OCI-LY1 (cell line): ENCODE measurements at regions not wholly inside any gene's neighbourhood (a gene's known extent, or its start where the extent isn't known, plus 50 kb on each side); places are given as distances from the start of the nearest gene placed in this dataset.

Source experiments
- EZH2 ChIP-seq: fragments of 200-600 bp; sonication (generic), shearing (Covaris generic); IDR thresholded peaks from 2 replicates; pipeline ENCODE4 v1.8.0; 2017; ENCODE audit warnings: borderline replicate concordance, mixed run types, mild to moderate bottlenecking, antibody characterized with exemption, low read length, moderate library complexity, mixed read lengths
- TF ChIP-seq, protein P1 (sequence below): fragments of 200-600 bp; sonication (generic), shearing (Covaris generic); IDR thresholded peaks from 2 replicates; pipeline ENCODE4 v1.5.1; 2017; ENCODE audit warnings: mild to moderate bottlenecking, antibody characterized with exemption, low read length, moderate library complexity, mixed read lengths

DNA sequence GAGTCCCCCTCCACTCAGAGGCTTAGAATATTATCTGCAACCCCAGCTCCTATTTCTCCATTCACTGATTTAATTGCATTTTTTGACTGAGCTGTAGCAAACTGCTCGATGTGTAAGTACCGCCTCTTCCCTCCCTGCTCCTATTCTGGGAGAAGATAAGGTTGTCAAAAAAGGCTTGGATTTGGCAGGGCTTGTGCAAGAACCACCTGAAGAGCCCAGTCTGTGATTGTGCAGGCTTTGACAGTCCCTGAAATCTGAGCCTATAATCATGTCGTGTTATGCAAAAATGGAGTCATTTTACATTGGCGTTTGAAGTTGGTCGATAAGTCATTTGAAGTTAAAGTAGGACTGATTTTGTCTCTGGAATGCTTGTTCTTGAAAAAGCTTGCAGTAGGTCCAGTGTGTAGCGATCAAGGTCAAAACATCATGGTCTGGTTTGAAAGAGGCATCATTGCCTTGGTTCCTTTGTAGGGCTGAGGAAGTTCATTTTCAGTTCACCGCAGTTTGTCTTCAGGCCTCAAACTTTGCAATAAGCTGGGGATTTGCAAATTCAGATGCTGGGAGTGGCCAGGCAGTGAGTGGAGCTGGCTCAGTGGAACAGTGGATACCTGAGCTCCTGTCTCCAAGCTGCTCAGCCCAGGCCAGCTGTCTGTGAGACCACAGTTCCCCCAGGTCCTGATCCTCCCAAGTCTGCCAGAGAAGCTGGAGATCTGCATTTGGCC is 68.8 kb downstream of the KATNIP start:
- TF ChIP-seq, protein P1, sequence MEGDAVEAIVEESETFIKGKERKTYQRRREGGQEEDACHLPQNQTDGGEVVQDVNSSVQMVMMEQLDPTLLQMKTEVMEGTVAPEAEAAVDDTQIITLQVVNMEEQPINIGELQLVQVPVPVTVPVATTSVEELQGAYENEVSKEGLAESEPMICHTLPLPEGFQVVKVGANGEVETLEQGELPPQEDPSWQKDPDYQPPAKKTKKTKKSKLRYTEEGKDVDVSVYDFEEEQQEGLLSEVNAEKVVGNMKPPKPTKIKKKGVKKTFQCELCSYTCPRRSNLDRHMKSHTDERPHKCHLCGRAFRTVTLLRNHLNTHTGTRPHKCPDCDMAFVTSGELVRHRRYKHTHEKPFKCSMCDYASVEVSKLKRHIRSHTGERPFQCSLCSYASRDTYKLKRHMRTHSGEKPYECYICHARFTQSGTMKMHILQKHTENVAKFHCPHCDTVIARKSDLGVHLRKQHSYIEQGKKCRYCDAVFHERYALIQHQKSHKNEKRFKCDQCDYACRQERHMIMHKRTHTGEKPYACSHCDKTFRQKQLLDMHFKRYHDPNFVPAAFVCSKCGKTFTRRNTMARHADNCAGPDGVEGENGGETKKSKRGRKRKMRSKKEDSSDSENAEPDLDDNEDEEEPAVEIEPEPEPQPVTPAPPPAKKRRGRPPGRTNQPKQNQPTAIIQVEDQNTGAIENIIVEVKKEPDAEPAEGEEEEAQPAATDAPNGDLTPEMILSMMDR = no peak
- no peak for TF ChIP-seq EZH2
